ENCODE measurements at regions not wholly inside any gene's neighbourhood (a gene's known extent, or its start where the extent isn't known, plus 50 kb on each side); places are given as distances from the start of the nearest gene placed in this dataset.

DNA sequence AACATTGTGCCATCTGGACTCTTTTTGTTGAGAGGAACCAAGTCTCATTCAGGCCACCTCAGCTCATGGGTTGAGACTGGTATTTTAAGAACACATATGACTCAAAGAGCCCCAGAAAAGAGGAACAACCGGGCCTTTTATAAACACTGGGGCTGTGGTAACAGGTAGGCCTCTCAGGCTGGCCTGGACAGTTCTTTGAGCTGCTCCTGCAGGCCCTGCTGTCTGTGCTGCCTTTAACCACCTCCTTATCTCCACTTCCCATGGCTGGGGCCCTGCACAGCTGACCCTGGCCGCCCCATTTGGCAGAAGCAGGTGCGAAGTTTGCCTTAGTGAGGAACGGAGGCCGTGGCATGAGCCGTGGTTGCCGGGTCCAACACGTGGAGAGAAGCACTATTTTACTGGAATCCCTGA lies 163.3 kb downstream of the RHOU start:
- TF ChIP-seq, protein P1, sequence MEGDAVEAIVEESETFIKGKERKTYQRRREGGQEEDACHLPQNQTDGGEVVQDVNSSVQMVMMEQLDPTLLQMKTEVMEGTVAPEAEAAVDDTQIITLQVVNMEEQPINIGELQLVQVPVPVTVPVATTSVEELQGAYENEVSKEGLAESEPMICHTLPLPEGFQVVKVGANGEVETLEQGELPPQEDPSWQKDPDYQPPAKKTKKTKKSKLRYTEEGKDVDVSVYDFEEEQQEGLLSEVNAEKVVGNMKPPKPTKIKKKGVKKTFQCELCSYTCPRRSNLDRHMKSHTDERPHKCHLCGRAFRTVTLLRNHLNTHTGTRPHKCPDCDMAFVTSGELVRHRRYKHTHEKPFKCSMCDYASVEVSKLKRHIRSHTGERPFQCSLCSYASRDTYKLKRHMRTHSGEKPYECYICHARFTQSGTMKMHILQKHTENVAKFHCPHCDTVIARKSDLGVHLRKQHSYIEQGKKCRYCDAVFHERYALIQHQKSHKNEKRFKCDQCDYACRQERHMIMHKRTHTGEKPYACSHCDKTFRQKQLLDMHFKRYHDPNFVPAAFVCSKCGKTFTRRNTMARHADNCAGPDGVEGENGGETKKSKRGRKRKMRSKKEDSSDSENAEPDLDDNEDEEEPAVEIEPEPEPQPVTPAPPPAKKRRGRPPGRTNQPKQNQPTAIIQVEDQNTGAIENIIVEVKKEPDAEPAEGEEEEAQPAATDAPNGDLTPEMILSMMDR (IDR thresholded peaks at IDR 0.05) = no peak
- TF ChIP-seq POLR2A (IDR thresholded peaks at IDR 0.05) = no peak
